Fibroblast of skin of right biceps (primary cell): ENCODE measurements at regions not wholly inside any gene's neighbourhood (a gene's known extent, or its start where the extent isn't known, plus 50 kb on each side); places are given as distances from the start of the nearest gene placed in this dataset.
"Not testable (repeated sequence)": the region's sequence is repeated elsewhere in the genome, so short reads cannot be mapped to it uniquely, and the experiment has no call there.

ENCODE experiments used
- DNase-seq: peaks from one replicate; pipeline ENCODE4 v3.0.0-alpha.2; 2013

DNA sequence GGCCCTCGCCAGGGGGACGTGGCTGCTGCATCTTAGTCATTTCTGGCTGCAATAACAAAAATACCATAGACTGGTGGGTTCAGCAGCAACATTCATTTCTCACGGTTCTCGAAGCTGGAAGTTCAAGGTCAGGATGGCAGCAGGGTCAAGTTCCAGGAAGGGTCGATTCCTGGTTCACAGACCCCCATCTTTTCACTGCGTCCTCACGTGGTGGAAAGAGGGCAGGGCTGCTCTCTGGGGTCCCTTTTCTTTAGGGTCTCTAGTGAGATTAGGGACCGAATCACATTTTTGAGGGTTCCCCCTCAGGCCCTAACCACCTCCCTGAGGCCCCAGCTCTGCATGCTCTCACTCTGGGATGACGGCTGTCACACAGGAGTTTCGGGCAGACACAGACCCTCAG is 187.5 kb downstream of the TMEM121 start:
- DNase-seq, result not testable (repeated sequence)

DNA sequence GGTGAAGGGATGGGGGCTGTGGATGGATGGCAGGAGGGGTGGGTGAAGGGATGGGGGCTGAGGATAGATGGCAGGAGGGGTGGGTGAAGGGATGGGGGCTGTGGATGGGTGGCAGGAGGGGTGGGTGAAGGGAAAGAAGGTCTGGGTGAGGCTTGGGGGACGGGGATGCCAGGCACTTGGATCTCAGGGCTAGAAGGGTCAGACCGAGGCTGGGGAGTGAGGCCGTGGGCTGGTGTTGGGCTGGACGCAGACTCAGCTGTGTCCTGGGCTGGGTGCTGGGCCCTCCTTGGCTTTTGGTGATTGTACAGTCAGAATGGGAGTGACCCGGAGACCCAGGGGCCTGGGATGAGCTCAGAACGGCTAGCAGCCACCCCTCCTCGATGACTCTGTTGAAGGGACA is 192.4 kb downstream of the TMEM121 start:
- DNase-seq, result not testable (repeated sequence)

DNA sequence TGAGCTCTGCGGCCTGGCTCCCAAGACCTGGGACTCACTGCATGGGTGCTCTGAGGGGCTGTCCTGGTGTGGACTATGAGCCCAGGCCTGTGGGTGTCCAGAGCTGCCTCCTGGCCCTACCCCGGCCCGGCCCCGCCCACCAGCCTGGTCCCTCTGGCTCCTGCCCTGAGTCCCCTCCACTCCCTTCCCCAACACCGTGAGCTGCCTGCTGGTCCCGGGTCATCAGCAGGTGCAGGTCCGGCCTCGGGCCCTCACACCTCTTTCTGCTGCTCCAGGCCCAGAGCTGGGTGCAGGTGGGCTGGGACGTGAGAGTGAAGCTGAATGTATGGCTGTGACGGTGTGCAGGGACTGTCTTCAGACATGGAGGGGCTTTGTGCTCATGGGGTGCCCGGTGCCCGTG is 193.7 kb downstream of the TMEM121 start:
- DNase-seq, result not testable (repeated sequence)

DNA sequence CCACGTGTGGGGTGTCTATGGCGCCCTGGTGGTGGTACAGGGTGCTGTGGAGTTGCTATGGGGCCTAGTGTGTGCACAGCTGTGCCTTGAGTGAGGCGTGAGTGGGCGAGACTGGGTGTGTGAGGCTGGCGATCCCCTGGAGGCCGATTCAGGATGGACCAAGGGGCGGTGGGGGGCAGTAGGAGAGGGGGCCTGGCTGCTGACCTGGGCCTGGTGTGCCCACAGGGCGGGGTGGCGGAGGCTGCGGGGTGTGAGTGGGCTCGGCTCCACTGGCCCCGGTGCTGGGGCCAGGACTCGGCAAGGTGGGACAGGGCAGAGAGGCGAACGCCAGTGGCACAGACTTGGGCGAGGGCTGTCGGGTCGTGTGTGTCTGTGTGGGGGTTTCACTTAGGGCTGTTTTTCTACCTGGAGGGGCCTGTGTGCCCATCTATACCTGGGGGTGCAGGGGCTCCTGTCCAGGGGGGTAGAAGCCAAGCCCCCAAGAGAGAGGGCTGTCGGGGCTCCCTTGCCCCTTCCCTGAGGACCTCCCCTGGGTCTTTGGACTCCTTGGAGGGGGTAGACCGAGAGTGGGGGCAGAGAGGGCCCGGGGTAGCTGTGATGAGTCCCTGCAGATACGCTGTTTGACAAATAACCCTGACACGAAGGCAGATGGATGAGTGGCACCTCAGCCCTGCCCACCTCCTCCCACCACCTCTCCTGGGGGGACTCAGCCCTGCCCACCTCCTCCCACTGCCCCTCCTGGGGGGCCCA is 194.6 kb downstream of the TMEM121 start:
- DNase-seq, result not testable (repeated sequence)

DNA sequence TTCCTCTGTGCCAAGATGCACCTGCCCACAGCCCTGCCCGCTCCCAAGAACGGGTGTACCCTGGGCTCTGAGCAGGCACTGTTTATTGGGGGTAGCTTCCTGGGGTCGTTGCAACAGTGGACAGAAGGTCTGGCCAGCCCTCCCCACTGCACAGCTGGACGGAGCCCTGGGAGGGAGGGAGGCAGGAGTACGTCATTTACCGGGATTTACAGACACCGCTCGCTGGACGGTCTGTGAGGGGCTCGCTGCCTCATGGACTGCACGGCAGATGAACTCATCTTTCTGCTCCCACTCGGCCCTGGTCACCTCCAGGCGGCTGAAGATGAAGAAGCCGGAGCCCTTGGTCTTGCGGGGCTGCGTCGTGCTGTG is 195.2 kb downstream of the TMEM121 start:
- not testable (repeated sequence) for DNase-seq

DNA sequence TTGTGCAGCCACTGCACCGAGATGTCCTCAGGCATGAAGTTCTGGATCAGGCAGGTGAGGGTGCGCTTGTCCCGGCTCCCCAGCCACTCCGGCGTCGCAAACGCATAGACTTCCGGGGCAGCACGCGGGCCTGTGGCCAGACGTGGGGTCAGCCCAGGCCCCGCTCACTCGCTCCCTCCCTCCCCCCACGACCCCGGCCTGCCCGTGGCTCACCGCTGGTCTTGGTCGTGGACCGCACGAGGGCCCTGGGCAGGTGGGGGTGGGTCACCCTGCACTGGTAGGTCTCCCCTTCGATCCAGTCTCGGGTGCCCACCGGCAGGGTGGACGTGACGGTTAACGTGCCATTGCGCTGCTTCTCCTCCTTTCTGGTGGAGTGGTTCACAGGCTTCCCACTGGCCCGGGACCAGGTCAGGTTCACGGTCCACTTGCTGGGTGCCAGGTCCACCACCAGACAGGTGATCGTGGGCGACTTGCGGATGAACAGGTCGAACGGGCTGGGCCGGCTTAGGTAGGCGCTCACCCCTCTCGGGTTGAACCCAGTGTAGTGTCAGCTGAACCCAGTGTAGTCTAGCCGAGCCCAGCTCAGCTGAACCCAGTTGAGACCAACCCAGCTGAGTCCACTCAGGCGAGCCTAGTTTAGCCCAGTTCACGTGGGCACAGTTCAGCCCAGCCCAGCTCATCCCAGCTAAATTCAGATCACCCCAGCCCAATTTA is 195.8 kb downstream of the TMEM121 start:
- DNase-seq, result not testable (repeated sequence)

DNA sequence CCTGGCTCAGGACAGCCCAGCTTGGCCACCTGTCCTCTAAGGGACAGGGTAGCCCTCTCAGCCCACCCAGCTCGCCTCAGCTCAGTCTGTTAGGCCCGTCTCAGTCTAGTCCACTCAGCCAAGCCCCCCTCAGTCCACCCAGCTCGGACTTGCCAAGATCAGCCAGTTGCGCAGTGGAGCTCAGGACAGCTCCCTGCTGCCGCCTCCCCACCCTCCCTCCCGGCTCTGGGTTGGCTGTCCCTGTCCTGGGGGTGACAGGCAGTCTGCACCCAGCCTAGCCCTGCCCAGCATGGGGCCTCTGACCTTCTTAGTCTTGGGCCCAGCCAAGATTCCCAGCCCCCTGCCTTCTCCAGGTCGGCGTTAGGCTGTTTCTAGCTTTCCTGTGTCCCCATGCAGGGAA is 196.9 kb downstream of the TMEM121 start:
- DNase-seq, result not testable (repeated sequence)

DNA sequence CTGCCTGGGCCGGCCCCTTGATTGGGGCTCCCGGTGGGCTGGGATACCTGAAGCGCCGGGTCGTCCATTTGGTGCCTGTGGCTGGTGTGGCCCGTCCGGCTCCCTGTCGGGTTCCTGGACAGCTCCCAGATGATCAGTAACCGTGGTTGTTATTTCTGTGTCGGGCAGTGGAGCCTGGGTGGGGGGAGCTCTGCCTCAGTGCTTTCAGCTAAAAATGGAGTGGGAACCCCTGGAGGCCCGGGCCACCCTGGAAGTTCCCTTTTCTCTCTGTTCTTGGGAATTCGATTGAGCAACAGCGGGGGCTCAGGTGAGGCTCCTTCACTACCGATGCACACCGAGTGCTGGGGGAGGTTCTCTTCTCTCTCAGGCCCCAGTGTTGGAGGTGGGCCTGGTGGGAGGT is 197.4 kb downstream of the TMEM121 start:
- DNase-seq, result not testable (repeated sequence)

DNA sequence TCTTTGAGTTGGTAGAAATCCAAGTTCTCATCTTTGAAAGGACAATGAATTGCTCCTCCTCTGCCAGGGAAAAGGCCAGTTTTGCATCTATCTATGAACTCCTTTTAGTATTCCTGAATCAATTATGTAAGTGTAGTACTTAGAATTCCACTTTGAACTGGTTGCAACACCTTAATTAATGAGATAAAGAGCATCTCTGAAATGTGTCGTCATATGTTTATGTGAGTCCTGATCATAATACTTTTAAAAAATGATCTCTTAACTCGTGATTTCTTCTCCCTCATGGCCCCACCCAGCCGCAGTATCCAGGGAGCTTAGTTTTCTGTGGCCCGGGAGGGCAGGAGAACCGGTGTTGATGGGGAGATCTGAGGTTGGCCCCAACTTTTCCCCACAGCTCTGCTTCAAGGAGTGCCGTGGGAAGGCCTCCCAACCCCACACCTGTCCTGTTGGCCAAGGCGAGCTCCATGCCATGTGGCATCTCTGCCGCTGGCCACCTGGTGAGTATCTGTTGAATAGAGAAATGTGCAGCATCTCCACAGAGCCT is 203.5 kb downstream of the TMEM121 start:
- DNase-seq, result not testable (repeated sequence)

DNA sequence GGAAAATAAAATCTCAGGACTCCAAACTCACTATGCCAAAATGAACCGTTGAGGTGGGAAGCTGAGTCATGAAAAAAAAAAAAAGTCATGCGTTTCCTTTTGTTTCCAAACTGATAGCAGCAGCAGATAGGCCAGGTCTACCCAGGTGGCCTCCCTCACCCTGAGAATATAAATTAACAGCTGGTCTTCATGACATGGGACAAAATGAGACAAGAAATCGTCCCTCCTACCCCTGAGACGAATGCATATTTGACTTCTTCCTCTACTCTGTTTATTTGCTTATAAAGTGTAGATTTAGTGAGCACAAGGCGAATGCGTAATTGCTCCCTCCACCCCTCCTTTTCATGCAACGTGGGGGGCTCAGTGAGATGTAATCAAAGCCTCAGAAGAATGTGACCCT is 204.3 kb downstream of the TMEM121 start:
- not testable (repeated sequence) for DNase-seq

DNA sequence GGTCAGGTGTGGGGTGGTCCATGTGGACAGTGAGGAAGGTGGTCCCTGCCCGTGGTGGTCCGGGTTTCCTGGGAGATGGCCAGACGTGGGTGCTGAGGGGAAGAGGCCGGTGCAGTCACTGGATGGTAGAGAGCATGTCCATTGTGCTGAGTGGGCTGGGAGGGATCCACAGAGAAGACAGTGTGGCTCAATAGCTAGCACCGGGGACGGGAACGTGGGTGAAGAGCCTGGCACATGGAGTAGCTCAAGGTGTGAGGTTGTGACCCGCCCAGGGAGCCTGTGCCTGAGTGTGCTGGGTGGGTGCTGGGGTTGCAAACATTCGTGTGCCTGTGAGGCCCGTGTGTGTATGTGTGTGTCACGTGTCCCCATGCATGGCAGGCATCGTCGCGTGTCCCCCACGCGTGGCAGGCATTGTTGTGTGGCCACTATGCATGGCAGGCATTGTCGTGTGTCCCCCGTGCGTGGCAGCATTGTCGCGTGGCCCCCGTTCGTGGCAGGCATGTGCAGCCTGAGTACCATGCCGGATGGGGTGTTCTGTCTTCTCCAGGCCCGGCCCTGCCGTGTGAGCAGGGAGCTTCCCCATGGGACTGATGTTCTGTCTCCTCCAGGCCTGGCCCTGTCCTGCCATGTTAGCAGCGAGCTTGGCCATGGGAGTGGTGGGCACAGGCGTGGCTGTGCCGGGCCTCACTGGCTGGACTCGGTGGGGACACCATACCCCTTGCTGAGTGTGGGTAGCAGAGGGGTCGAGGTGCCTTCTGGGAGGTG is 205.0 kb downstream of the TMEM121 start:
- not testable (repeated sequence) for DNase-seq

DNA sequence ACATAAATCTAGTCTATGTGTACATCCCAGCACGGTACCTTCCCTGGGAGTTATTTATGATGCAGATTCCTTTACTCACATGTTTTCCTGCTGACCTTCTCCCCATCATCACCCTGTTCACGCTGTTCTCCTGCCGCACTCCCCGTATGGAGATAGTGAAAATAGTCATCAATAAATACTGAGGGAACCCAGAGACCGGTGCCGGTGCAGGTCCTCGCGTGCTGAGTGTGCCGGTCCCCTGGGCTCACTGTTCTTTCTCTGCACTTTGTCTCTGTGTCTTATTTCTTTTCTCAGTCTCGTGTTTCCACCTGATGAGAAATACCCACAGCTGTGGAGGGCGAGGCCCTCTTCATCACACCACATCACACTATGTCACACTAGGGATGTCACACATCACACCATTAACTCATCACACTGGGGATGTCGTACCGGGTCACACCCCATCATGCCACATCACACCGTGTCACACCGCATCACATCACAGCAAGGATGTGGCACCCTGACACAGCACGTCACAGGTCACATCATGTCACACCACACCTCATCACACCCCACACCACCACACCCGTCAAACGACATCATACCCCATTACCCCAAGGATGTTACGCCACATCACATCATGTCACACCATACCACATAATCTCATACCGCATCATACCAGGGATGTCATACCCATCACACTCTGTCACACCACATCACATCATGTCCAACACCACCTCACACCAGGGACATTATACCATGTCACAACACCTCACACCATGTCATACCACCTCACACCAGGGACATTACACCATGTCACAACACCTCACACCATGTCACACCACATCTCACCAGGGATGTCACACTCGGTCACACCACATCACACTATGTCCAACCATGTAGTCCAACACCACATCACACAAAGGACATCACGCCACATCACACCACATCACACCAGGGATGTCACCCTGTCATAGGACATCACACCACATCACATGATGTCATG is 207.0 kb downstream of the TMEM121 start:
- DNase-seq, result no peak

DNA sequence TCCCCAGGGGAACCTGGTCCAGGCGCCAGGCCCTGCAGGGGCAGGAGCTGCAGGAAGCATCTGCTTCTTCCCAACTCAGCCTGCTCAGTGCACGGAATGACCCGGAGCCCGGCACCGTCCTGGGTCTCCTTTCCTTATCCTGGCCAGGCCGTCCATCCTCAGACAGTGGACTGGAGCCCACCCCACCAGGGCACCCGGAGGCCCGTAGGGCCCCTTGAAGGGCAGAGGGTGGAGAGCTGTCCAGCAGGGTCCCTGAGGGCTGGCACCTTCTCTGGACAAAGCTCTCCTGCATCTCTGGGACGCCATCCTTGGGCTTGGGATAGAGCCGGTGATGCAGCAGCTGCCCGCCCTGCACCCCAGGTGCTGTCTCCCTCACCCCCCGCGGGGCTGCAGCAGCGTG is 207.9 kb downstream of the TMEM121 start:
- not testable (repeated sequence) for DNase-seq

DNA sequence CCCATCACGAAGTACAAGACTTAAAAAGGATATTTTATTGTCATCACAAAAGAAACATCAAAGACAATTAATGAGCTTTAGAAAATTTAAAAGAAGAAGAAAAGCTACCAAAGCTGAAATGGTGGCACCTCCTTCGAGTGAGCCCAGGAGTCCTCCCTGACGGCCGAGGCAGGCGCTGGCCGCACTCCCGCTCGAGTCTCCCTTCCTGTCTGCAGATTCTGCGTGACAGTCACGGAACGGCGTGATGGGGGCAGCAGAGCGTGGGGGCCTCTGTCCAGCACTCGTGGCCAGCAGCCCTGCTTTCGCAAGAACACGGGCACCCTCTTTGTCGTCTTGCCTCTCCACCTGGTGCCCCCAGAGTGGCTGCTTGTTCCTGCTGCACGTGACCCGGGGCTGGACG is 209.9 kb downstream of the TMEM121 start:
- DNase-seq, result not testable (repeated sequence)

DNA sequence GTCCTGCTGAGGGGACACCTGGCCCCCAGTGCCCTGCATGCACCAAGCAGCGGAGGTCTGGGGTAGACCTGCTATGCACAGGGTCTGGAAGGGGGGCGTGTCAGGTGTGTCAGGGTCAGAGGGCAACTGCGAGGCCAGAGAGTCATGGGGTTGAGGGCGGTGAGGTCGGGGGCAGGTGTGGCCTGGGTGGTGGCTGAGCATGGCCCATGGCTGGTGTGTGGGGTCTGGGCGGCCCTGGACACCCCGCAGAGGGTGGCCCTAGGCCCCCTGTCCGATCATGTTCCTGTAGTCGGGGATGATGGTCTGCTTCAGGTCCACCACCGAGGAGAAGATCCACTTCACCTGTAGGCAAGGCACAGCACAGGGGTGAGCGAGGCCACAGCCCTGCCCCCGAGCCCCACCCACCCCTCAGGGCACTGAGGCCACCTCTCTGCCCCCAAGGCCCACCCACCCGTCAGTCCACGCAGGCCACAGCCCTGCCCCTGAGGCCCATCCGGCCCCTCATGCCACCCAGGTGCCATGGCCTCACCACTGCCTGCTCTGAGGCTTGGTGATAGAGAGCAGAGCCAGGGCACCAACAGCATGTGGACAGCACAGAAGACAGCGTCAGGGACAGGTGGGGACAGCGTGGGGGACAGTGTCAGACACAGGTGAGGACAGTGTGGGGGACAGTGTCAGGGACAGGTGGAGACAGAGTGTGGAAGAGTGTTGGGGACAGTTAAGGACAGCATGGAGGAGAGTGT is 211.3 kb downstream of the TMEM121 start:
- no peak for DNase-seq

DNA sequence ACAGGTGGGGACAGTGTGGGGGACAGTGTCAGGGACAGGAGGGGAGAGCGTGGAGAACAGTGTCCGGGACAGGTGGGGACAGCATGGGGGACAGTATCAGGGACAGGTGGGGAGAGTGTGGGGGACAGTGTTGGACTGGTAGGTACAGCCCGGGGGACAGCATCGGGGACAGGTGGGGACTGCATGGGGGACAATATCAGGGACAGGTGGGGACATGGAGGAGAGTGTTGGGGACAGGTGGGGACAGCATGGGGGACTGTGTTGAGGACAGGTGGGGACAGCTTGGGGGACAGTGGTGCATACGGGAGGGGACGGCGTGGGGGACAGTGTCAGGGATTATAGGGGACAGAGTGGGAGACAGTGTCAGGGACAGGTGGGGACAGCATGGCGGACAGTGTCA is 212.3 kb downstream of the TMEM121 start:
- no peak for DNase-seq

DNA sequence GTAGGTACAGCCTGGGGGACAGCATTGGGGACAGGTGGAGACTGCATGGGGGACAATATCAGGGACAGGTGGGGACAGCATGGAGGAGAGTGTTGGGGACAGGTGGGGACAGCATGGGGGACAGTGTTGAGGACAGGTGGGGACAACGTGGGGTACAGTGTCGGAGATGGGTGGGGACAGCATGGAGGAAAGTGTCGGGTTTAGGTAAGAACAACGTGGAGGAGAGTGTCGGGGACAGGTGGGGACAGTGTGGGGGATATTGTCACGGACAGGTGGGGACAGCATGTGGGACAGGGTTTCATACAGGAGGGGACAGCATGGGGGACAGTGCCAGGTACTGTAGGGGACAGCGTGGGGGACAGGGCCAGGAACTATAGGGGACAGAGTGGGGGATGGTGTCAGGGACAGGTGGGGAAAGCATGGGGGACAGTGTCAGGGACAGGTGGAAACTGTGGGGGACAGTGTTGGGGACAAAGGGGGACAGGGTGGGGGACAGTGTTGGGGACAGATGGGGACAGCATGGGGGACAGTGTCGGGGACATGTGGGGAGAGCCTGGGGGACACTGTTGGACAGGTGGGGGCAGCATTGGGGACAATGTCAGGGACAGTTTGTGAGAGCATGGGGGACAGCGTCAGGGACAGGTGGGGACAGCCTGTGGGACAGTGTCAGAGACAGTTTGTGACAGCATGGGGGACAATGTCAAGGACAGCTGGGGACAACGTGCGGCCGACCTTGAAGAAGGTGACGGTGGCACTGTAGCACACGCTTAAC is 213.1 kb downstream of the TMEM121 start:
- no peak for DNase-seq

DNA sequence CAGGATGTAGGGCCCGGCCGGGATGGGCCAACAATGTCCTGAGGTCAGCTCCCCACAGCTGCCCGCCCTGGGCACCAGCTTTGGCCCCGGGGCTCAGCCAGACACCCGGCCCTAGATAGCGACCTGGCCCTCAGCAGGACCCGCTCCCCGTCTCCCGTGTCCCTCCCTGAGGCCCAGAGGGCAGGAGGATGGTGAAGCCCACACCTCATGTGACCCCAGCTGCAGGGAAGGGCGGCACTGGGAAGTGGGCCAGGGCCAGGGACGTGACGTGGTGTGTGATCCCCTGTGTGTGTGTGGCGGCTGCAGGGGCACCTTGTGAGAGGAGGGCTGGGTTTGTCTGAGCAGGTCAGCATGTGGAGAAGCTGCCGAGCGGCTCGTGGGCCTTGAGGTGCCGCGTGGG is 213.9 kb downstream of the TMEM121 start:
- not testable (repeated sequence) for DNase-seq

DNA sequence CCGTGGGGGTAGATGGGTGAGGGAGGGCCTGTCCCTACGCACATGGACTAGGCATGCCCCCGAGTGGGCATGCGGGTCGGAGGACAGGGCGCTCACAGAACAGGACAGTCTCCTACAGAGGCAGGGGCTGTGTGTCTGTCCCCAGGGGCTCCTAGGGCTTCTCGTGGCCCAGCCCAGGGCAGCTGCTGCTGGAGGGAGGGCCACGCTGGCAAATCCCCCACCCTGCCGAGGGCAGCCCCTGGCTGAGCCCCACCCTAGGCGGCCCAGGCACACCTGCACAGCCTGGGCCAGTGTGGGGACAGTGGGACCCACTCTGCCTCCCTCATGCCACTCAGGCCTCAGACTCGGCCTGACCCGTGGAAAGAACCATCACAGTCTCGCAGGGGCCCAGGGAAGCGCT is 214.6 kb downstream of the TMEM121 start:
- DNase-seq, result not testable (repeated sequence)

DNA sequence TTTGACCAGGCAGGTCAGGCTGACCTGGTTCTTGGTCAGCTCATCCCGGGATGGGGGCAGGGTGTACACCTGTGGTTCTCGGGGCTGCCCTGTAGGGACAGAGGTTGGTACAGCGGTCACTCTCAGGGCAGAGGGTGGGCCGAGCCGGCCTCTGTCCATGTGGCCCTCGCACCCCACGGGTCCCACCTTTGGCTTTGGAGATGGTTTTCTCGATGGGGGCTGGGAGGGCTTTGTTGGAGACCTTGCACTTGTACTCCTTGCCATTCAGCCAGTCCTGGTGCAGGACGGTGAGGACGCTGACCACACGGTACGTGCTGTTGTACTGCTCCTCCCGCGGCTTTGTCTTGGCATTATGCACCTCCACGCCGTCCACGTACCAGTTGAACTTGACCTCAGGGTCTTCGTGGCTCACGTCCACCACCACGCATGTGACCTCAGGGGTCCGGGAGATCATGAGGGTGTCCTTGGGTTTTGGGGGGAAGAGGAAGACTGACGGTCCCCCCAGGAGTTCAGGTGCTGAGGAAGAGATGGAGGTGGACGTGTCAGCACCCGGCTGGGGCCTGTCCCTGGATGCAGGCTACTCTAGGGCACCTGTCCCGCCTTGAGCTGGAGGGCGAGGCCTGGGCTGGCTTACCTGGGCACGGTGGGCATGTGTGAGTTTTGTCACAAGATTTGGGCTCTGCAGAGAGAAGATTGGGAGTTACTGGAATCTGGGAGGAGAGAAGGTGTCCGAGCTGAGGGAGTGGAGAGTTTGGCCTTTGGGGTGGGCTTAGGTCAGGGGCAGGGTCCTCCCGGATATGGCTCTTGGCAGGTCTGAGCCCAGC is 215.5 kb downstream of the TMEM121 start:
- not testable (repeated sequence) for DNase-seq
